Activated naive CD4-positive, alpha-beta T cell treated with anti-CD3 and anti-CD28 coated beads, Interleukin-2, amount 50 U/mL, for 24 hours (primary cell): ENCODE measurements at regions not wholly inside any gene's neighbourhood (a gene's known extent, or its start where the extent isn't known, plus 50 kb on each side); places are given as distances from the start of the nearest gene placed in this dataset.
"Not testable (repeated sequence)": the region's sequence is repeated elsewhere in the genome, so short reads cannot be mapped to it uniquely, and the experiment has no call there.

Source experiments
- H3K27ac Mint-ChIP-seq: one replicate; pipeline ENCODE4 v1.8.0; 2021; ENCODE audit warnings: mild to moderate bottlenecking, mixed read lengths
- H3K27me3 Mint-ChIP-seq: one replicate; pipeline ENCODE4 v1.8.0; 2021; ENCODE audit warnings: mixed read lengths
- H3K36me3 Mint-ChIP-seq: one replicate; pipeline ENCODE4 v1.8.0; 2021; ENCODE audit warnings: mixed read lengths
- H3K4me1 Mint-ChIP-seq: one replicate; pipeline ENCODE4 v1.8.0; 2021; ENCODE audit warnings: mixed read lengths
- H3K4me3 Mint-ChIP-seq: one replicate; pipeline ENCODE4 v1.8.0; 2021; ENCODE audit warnings: mild to moderate bottlenecking, mixed read lengths
- H3K9me3 Mint-ChIP-seq: one replicate; pipeline ENCODE4 v1.8.0; 2021; ENCODE audit warnings: mixed read lengths

GRCh38 chr12:90226211-90226610, 517.6 kb upstream of the ATP2B1 start:
- H3K36me3 Mint-ChIP-seq = no peaks in the 10 kb centered on the region
- H3K4me1 Mint-ChIP-seq = no peaks in the 10 kb centered on the region
- H3K4me3 Mint-ChIP-seq = no peak overlapping the region
- no peaks in the 10 kb centered on the region for H3K9me3 Mint-ChIP-seq
- peaks cover 7% of the 10 kb centered on the region for H3K27me3 Mint-ChIP-seq
- no peak overlapping the region for H3K27ac Mint-ChIP-seq

DNA sequence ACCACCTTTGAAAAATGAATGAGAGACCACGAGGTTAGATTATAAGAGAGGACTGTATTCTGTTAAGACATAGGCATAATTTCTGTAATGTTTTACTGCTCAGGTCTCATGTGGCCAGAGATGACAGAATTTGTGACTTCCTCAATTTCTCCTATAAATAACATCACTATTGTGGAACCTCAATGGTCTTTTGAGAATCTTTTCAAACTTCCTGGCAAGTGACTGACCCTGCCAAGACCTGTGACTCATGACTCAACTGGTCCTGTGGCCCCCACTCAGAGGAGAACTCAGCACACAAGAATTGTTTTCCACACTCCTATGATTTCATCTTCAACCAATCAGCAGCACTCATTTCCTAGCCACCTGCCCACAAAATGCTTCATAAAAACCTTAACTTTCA, 508.2 kb upstream of the ATP2B1 start:
- H3K4me1 Mint-ChIP-seq = no peaks in the 10 kb centered on the region
- H3K9me3 Mint-ChIP-seq = no peaks in the 10 kb centered on the region
- no peak overlapping the region for H3K27ac Mint-ChIP-seq
- H3K27me3 Mint-ChIP-seq = peaks cover 3% of the 10 kb centered on the region
- no peaks in the 10 kb centered on the region for H3K36me3 Mint-ChIP-seq
- no peak overlapping the region for H3K4me3 Mint-ChIP-seq

GRCh38 chr12:90216020-90216552, 507.4 kb upstream of the ATP2B1 start:
- Mint-ChIP-seq H3K27me3 (peaks cover 3% of the 10 kb centered on the region), H3K36me3 (no peaks in the 10 kb centered on the region), H3K9me3 (no peaks in the 10 kb centered on the region), H3K4me3 (no peak overlapping the region), H3K4me1 (no peaks in the 10 kb centered on the region), H3K27ac (no peak overlapping the region)

GRCh38 chr12:90211017-90211416, 502.4 kb upstream of the ATP2B1 start:
- Mint-ChIP-seq H3K9me3 (peaks cover 12% of the 10 kb centered on the region), H3K4me1 (no peaks in the 10 kb centered on the region), H3K27ac (no peak overlapping the region), H3K27me3 (peaks cover 3% of the 10 kb centered on the region), H3K36me3 (peaks cover 2% of the 10 kb centered on the region), H3K4me3 (no peak overlapping the region)

GRCh38 chr12:90209029-90209428, 500.4 kb upstream of the ATP2B1 start:
- no peaks in the 10 kb centered on the region for H3K27me3 Mint-ChIP-seq
- peaks cover 2% of the 10 kb centered on the region for H3K36me3 Mint-ChIP-seq
- H3K4me3 Mint-ChIP-seq = no peak overlapping the region

DNA sequence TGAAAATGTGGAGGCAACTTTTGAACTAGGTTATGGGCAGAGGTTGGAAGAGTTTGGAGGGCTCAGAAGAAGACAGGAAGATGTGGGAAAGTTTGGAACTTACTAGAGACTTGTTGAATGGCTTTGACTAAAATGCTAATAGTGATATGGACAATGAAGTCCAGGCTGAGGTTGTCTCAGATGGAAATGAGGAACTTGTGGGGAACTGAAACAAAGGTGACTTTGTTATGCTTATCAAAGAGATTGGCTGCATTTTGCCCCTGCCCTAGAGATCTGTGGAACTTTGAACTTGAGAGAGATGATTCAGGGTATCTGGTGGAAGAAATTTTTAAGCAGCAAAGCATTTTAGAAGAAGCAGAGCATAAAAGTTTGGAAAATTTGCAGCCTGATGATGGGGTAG, 499.7 kb upstream of the ATP2B1 start:
- H3K4me1 Mint-ChIP-seq, H3K4me3 Mint-ChIP-seq, H3K36me3 Mint-ChIP-seq, H3K27ac Mint-ChIP-seq, H3K27me3 Mint-ChIP-seq: not testable (repeated sequence)
- H3K9me3 Mint-ChIP-seq = peaks cover 12% of the 10 kb centered on the region

More at GRCh38 chr12:90209029-90209428, 500.4 kb upstream of the ATP2B1 start:
- peaks cover 12% of the 10 kb centered on the region for H3K9me3 Mint-ChIP-seq
- H3K4me1 Mint-ChIP-seq = no peaks in the 10 kb centered on the region
- no peak overlapping the region for H3K27ac Mint-ChIP-seq

GRCh38 chr12:90207799-90208198, 499.2 kb upstream of the ATP2B1 start:
- no peaks in the 10 kb centered on the region for H3K4me1 Mint-ChIP-seq

GRCh38 chr12:90205165-90205564, 496.5 kb upstream of the ATP2B1 start:
- Mint-ChIP-seq H3K36me3 (no peaks in the 10 kb centered on the region), H3K4me3 (no peak overlapping the region), H3K9me3 (peaks cover 6% of the 10 kb centered on the region), H3K27ac (no peak overlapping the region), H3K27me3 (no peaks in the 10 kb centered on the region), H3K4me1 (no peaks in the 10 kb centered on the region)

More at GRCh38 chr12:90207799-90208198, 499.2 kb upstream of the ATP2B1 start:
- no peaks in the 10 kb centered on the region for H3K27me3 Mint-ChIP-seq
- H3K36me3 Mint-ChIP-seq = peaks cover 2% of the 10 kb centered on the region
- H3K4me3 Mint-ChIP-seq = no peak overlapping the region
- no peak overlapping the region for H3K27ac Mint-ChIP-seq
- peaks cover 12% of the 10 kb centered on the region for H3K9me3 Mint-ChIP-seq

DNA sequence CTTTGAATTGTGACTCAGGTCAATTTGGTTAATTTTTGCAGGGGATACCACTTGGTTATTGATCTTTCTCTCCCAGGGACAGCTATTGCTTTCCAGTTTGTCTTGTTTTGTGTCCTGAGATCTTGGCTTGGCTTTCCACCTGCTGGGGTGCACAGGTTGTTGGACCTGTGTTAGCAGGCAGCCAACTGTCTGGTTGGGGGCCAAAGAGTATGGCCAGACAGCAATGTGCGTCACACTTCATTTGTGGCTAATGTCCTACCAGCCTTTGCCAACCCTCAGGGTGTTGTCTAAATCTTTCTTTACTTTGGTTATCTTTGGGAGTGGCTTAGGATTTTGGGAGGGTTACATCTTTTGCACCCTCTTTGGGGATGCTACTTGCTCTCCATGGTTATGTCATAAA, 494.9 kb upstream of the ATP2B1 start:
- no peak overlapping the region for H3K27ac Mint-ChIP-seq
- H3K36me3 Mint-ChIP-seq = no peaks in the 10 kb centered on the region
- no peaks in the 10 kb centered on the region for H3K27me3 Mint-ChIP-seq
- peaks cover 6% of the 10 kb centered on the region for H3K9me3 Mint-ChIP-seq
- no peak overlapping the region for H3K4me3 Mint-ChIP-seq
- peaks cover 13% of the 10 kb centered on the region for H3K4me1 Mint-ChIP-seq

DNA sequence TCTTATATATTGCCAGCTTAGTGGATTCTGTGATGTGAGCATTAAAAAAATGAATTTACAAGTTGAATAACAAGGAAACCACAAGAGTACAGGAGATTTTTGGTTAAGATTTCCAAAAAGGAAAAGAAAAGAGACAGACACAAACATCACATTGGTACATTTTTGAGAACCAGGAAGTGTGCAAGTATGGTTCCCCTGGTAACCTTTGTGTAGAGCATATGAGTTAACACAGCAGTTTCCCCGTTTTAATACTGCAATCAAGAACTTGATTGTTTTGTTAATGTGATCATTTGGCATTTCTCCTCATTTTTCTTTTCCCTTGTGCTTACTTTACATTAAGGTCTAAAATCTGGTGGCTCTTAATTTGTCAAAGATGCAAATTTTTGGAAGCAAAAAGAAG, 490.4 kb upstream of the ATP2B1 start:
- no peak overlapping the region for H3K27ac Mint-ChIP-seq
- peaks cover 2% of the 10 kb centered on the region for H3K27me3 Mint-ChIP-seq
- no peak overlapping the region for H3K4me3 Mint-ChIP-seq
- no peaks in the 10 kb centered on the region for H3K36me3 Mint-ChIP-seq
- H3K9me3 Mint-ChIP-seq = no peaks in the 10 kb centered on the region
- H3K4me1 Mint-ChIP-seq = peaks cover 14% of the 10 kb centered on the region

- H3K27me3 Mint-ChIP-seq = peaks cover 3% of the 10 kb centered on the region
- H3K4me1 Mint-ChIP-seq = peaks cover under 1% of the 10 kb centered on the region
- no peaks in the 10 kb centered on the region for H3K9me3 Mint-ChIP-seq
- H3K4me3 Mint-ChIP-seq = no peak overlapping the region
- no peak overlapping the region for H3K27ac Mint-ChIP-seq
- H3K36me3 Mint-ChIP-seq = no peaks in the 10 kb centered on the region
These were observed 484.9 kb upstream of the ATP2B1 start for GRCh38 chr12:90193500-90193899.

GRCh38 chr12:90188857-90189256, 480.2 kb upstream of the ATP2B1 start:
- Mint-ChIP-seq H3K27me3 (peaks cover 9% of the 10 kb centered on the region), H3K27ac (no peak overlapping the region), H3K4me1 (no peaks in the 10 kb centered on the region), H3K4me3 (no peak overlapping the region), H3K36me3 (no peaks in the 10 kb centered on the region), H3K9me3 (peaks cover 2% of the 10 kb centered on the region)

DNA sequence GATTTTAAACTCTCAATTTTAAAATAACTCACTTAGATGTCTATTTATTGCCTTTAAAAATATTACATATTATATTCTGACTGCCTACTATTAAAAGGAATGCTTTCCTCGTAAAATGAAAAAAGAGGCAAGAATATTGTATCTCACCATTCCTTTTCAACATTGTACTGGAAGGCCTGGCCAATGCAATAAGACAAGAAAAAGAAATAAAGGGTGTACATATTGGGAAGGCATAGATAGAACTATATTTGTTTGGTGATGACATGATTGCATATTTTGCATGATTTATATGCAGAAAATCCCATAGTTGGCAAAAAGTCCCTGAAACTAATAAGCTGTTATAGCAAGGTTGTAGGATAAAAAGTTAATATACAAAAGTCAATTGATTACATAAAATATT, 474.6 kb upstream of the ATP2B1 start:
- H3K36me3 Mint-ChIP-seq = no peaks in the 10 kb centered on the region
- no peaks in the 10 kb centered on the region for H3K4me1 Mint-ChIP-seq
- peaks cover 9% of the 10 kb centered on the region for H3K9me3 Mint-ChIP-seq

DNA sequence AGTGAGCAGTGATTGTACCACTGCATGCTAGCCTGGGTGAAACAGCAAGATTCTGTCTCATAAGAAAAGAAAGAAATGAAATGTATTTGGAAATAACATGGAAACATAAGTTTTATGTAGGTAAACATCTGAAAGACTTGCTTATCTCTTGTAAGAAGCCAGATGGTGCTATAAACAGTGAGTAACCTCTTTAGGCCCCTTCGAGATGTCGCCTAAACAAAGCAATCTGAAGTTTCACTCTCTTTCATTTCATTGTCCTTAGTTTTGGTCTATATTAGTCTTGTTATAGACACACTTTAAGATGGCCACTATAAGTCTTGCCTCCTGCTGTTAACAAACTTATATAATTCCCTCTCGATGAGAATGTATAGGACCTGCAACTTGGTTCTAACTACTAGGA, 472.6 kb upstream of the ATP2B1 start:
- Mint-ChIP-seq H3K27me3 (peaks cover 8% of the 10 kb centered on the region), H3K4me1 (no peaks in the 10 kb centered on the region), H3K9me3 (peaks cover 9% of the 10 kb centered on the region), H3K36me3 (no peaks in the 10 kb centered on the region), H3K27ac (no peak overlapping the region), H3K4me3 (no peak overlapping the region)

More for the DNA sequence above, 474.6 kb upstream of the ATP2B1 start:
- no peak overlapping the region for H3K4me3 Mint-ChIP-seq
- H3K27me3 Mint-ChIP-seq = peaks cover 11% of the 10 kb centered on the region
- H3K27ac Mint-ChIP-seq = no peak overlapping the region

DNA sequence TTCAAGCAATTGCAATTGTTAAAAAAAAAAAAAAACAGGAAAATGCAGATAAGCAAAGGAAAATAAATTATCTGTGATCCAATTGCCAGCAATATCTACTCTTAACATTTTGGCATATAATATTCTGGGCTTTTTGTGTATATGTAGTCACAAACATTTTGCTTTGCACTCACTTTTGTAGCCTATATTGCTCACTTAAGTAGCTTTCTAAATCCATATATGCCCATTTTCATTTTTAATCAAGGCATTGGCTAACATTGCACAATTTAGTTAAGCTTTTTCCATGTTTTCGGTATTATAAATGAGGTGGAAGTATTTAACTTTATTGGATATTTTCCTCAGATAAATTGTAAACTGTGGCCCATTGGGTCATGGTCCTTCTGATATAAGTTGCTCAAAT, 466.3 kb upstream of the ATP2B1 start:
- H3K4me3 Mint-ChIP-seq = no peak overlapping the region
- H3K9me3 Mint-ChIP-seq = no peaks in the 10 kb centered on the region
- no peaks in the 10 kb centered on the region for H3K36me3 Mint-ChIP-seq
- H3K27ac Mint-ChIP-seq = no peak overlapping the region
- peaks cover 7% of the 10 kb centered on the region for H3K27me3 Mint-ChIP-seq
- no peaks in the 10 kb centered on the region for H3K4me1 Mint-ChIP-seq

GRCh38 chr12:90174198-90174510, 465.5 kb upstream of the ATP2B1 start:
- Mint-ChIP-seq H3K4me3 (no peak overlapping the region), H3K36me3 (no peaks in the 10 kb centered on the region), H3K27ac (no peak overlapping the region), H3K27me3 (peaks cover 5% of the 10 kb centered on the region), H3K4me1 (no peaks in the 10 kb centered on the region), H3K9me3 (no peaks in the 10 kb centered on the region)

- peaks cover 5% of the 10 kb centered on the region for H3K27me3 Mint-ChIP-seq
- no peaks in the 10 kb centered on the region for H3K4me1 Mint-ChIP-seq
- no peaks in the 10 kb centered on the region for H3K36me3 Mint-ChIP-seq
- no peak overlapping the region for H3K27ac Mint-ChIP-seq
- H3K4me3 Mint-ChIP-seq = no peak overlapping the region
- H3K9me3 Mint-ChIP-seq = no peaks in the 10 kb centered on the region
These were observed 465.0 kb upstream of the ATP2B1 start for GRCh38 chr12:90173499-90174197.
